ENCODE measurements at regions not wholly inside any gene's neighbourhood (a gene's known extent, or its start where the extent isn't known, plus 50 kb on each side); places are given as distances from the start of the nearest gene placed in this dataset.
"Not testable (repeated sequence)": the region's sequence is repeated elsewhere in the genome, so short reads cannot be mapped to it uniquely, and the experiment has no call there.

- no peaks in the 10 kb centered on the region for H3K36me3 Mint-ChIP-seq
- H3K9me3 Mint-ChIP-seq: peaks cover 13% of the 10 kb centered on the region
- no peaks in the 10 kb centered on the region for H3K27me3 Mint-ChIP-seq
- no peak overlapping the region for H3K27ac Mint-ChIP-seq
- no peak overlapping the region for H3K4me3 Mint-ChIP-seq
- H3K4me1 Mint-ChIP-seq: no peaks in the 10 kb centered on the region
Measured at GRCh38 chr4:127244515-127244914, 388.2 kb upstream of the INTU start.

DNA sequence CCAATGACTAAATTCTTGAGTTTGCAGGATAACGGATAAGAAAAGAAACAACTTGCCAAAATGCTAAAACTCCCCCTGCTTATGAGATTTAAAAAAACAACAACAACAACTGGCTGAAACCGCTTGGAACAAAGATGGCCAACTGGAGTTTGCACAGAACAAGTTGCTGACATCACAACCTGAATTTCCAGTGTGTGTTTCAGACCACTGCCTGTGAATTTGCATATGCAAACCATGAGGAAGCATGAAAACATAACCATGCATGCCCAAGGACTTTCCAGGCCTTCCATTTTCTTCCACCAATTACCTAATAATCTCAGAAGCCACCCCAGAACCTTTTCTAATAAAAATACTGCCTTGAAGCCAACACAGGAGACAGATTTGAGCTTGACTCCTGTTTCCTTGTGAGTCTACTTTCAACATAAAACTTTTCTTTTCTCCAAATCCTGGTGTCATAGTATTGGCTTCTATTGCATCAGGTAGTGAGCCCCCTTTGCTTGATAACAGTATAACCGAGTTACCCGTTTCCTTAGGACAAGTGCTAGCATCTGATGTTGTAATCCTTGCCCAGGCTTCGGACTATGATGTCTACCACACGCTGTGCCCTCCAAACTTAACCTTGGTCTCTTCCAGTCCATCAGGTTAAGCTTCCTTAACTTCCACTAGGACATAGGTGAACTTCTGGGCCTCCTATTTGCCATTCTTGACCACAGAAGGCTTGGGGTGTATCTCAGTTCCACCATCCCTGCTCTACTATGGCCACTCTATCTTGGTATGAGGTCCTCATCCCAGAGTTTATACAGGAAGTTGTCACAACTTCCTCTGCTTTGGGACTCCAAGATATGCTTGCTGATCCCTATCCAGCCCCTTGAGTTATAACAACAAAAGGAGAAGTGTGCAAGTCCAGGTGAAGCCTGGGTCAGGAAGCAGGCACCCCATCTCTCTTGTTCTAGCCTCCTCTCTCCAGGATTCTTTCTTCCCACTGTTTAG lies 385.5 kb upstream of the INTU start:
- Mint-ChIP-seq H3K4me1 (no peaks in the 10 kb centered on the region), H3K4me3 (no peak overlapping the region), H3K9me3 (peaks cover 13% of the 10 kb centered on the region), H3K27ac (no peak overlapping the region), H3K36me3 (no peaks in the 10 kb centered on the region), H3K27me3 (no peaks in the 10 kb centered on the region)

- H3K4me1 Mint-ChIP-seq: no peaks in the 10 kb centered on the region
- no peaks in the 10 kb centered on the region for H3K27me3 Mint-ChIP-seq
- H3K27ac Mint-ChIP-seq: no peak overlapping the region
- H3K36me3 Mint-ChIP-seq: no peaks in the 10 kb centered on the region
- H3K4me3 Mint-ChIP-seq: no peak overlapping the region
- peaks cover 13% of the 10 kb centered on the region for H3K9me3 Mint-ChIP-seq
Measured at GRCh38 chr4:127249066-127249766, 383.5 kb upstream of the INTU start.

GRCh38 chr4:127249767-127250108 lies 383.0 kb upstream of the INTU start:
- Mint-ChIP-seq H3K4me3 (no peak overlapping the region), H3K27me3 (no peaks in the 10 kb centered on the region), H3K4me1 (no peaks in the 10 kb centered on the region), H3K36me3 (no peaks in the 10 kb centered on the region), H3K27ac (no peak overlapping the region), H3K9me3 (peaks cover 13% of the 10 kb centered on the region)

- Mint-ChIP-seq H3K27me3 (no peaks in the 10 kb centered on the region), H3K36me3 (no peaks in the 10 kb centered on the region), H3K4me1 (no peaks in the 10 kb centered on the region), H3K4me3 (no peak overlapping the region), H3K27ac (no peak overlapping the region), H3K9me3 (peaks cover 13% of the 10 kb centered on the region)
Measured at GRCh38 chr4:127250577-127250976, 382.2 kb upstream of the INTU start.

- H3K4me3 Mint-ChIP-seq: no peak overlapping the region
- H3K9me3 Mint-ChIP-seq: peaks cover 9% of the 10 kb centered on the region
- no peaks in the 10 kb centered on the region for H3K4me1 Mint-ChIP-seq
- no peak overlapping the region for H3K27ac Mint-ChIP-seq
- H3K36me3 Mint-ChIP-seq: no peaks in the 10 kb centered on the region
- H3K27me3 Mint-ChIP-seq: no peaks in the 10 kb centered on the region
Measured at GRCh38 chr4:127251423-127251822, 381.3 kb upstream of the INTU start.

DNA sequence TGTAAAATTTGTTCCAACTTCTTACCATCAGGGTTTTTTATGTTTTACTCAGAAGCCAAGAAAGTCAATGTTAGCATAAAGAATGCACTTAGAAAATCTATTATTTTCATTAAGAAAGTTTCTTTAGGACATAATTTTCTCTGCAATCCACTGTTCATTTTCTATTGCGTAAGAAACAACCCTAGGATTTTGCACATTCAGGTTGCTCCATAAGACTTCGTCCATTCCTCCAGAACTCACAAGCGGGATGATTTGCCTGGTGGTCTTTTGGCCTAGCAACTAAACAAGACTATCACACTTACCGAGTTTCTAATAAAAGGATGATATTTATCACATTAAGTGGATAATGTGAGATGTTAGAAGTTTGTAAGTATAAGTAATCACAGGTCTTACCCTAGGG lies 376.3 kb upstream of the INTU start:
- peaks cover 10% of the 10 kb centered on the region for H3K9me3 Mint-ChIP-seq
- no peaks in the 10 kb centered on the region for H3K36me3 Mint-ChIP-seq
- no peak overlapping the region for H3K4me3 Mint-ChIP-seq
- H3K27me3 Mint-ChIP-seq: no peaks in the 10 kb centered on the region
- no peaks in the 10 kb centered on the region for H3K4me1 Mint-ChIP-seq
- H3K27ac Mint-ChIP-seq: no peak overlapping the region

GRCh38 chr4:127261476-127261875 lies 371.3 kb upstream of the INTU start:
- no peak overlapping the region for H3K4me3 Mint-ChIP-seq

GRCh38 chr4:127268367-127268766 lies 364.4 kb upstream of the INTU start:
- Mint-ChIP-seq H3K27me3 (no peaks in the 10 kb centered on the region), H3K4me1 (no peaks in the 10 kb centered on the region), H3K36me3 (no peaks in the 10 kb centered on the region), H3K27ac (no peak overlapping the region), H3K9me3 (peaks cover 13% of the 10 kb centered on the region), H3K4me3 (no peak overlapping the region)

More at GRCh38 chr4:127261476-127261875, 371.3 kb upstream of the INTU start:
- Mint-ChIP-seq H3K27me3 (no peaks in the 10 kb centered on the region), H3K36me3 (no peaks in the 10 kb centered on the region), H3K27ac (no peak overlapping the region), H3K4me1 (no peaks in the 10 kb centered on the region), H3K9me3 (peaks cover 15% of the 10 kb centered on the region)

- not testable (repeated sequence) for H3K9me3 Mint-ChIP-seq, H3K4me1 Mint-ChIP-seq, H3K27me3 Mint-ChIP-seq, H3K36me3 Mint-ChIP-seq, H3K27ac Mint-ChIP-seq, H3K4me3 Mint-ChIP-seq
Measured at GRCh38 chr4:127277023-127277422, 355.7 kb upstream of the INTU start.

DNA sequence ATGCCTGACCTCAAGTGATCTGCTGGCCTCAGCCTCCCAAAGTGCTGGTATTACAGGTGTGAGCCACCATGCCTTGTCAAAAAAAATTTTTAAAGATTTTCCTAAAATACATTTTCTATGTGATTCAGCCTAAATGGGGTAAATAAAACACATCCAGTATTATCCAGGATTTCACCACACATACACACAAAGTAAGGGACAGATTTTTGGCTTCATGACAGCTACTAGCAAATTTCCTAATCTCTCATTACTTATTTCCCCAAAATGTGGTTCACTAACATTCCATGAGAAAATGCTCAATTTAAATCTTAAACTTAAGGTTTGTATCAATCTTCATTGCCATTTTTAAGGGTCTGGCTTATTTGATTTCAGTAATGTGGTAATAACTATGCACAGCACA lies 348.5 kb upstream of the INTU start:
- Mint-ChIP-seq H3K4me1 (no peaks in the 10 kb centered on the region), H3K36me3 (no peaks in the 10 kb centered on the region), H3K27ac (no peak overlapping the region), H3K4me3 (no peak overlapping the region), H3K9me3 (peaks cover 14% of the 10 kb centered on the region), H3K27me3 (no peaks in the 10 kb centered on the region)

GRCh38 chr4:127291316-127291715 lies 341.4 kb upstream of the INTU start:
- Mint-ChIP-seq H3K36me3 (no peaks in the 10 kb centered on the region), H3K9me3 (peaks cover 13% of the 10 kb centered on the region), H3K27me3 (no peaks in the 10 kb centered on the region), H3K27ac (no peak overlapping the region), H3K4me1 (no peaks in the 10 kb centered on the region), H3K4me3 (no peak overlapping the region)

DNA sequence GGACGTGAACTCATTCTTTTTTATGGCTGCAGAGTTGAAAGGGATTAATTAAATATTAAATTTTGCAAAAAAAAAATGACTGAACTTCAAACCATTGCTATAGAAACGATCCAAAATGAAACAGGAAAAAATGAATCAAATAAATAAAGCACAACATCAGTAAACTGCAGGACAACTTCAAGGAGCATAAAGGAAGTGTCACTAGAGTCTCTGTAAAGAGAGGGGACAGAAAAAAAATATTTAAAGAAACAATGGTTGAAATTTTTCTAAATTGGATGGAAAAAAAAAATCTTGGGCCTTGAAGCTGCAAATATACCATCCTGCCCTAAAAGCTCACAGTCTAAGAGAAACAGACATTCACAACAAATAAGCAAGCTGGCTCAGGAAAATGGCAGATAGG lies 339.3 kb upstream of the INTU start:
- Mint-ChIP-seq H3K4me1 (no peaks in the 10 kb centered on the region), H3K36me3 (no peaks in the 10 kb centered on the region), H3K4me3 (no peak overlapping the region), H3K9me3 (peaks cover 21% of the 10 kb centered on the region), H3K27ac (no peak overlapping the region), H3K27me3 (no peaks in the 10 kb centered on the region)

GRCh38 chr4:127304356-127304755 lies 328.4 kb upstream of the INTU start:
- Mint-ChIP-seq H3K36me3 (no peaks in the 10 kb centered on the region), H3K27me3 (no peaks in the 10 kb centered on the region), H3K27ac (no peak overlapping the region), H3K4me3 (no peak overlapping the region), H3K4me1 (no peaks in the 10 kb centered on the region), H3K9me3 (peaks cover 20% of the 10 kb centered on the region)

DNA sequence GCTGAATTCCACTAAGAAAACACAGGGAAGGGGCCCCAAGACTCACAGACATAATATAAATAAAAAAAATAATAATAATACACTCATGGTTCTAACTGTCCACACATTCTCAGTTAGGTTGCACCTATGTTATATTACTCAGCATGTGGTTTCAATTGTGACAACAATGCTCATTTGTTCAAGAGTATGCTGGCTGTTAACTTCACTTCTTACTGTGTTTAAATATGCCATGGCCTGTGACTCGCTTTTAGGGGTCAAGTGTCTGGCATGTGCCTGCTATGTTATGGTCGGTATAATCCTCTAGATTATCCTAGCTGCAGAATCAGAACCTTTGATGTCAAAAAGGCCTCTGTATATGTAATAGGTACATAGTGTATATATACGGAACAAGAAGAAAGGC lies 324.8 kb upstream of the INTU start:
- no peaks in the 10 kb centered on the region for H3K4me1 Mint-ChIP-seq
- peaks cover 18% of the 10 kb centered on the region for H3K9me3 Mint-ChIP-seq
- no peaks in the 10 kb centered on the region for H3K27me3 Mint-ChIP-seq
- H3K27ac Mint-ChIP-seq: no peak overlapping the region
- no peaks in the 10 kb centered on the region for H3K36me3 Mint-ChIP-seq
- H3K4me3 Mint-ChIP-seq: no peak overlapping the region

DNA sequence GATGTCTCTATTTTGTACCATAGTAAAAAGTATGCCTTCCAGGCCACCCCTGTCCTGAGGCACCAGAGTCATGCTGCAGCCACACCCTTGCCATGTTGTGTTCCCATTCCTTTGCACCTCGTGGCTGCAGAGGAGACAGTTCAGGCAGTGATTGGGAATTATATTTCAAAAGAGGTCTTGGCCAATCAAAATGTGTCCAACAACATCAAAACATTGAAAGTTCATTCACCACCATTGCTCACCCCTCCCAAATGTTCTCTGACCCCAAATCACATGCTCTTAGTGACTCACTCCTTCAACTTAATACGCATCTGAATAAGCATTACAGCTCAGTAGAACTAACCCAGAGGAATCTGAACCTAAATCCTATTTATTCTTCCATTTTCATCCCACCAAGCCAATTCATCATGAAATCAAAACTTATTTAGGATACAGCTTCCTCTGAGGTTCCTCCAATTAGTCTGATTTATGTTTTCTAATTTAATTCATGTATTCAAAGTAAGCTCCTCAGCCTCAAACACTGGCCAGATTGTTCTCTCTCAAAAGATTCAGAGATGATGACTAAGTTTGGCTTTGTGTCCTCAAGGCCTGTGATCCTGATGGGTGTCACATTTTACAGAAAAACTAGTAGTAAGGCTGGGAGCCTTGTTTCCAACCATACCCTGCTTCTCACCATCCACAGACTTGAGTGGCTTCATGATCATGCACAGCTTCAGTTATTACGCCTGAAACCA lies 323.2 kb upstream of the INTU start:
- Mint-ChIP-seq H3K27me3 (no peaks in the 10 kb centered on the region), H3K27ac (no peak overlapping the region), H3K36me3 (no peaks in the 10 kb centered on the region), H3K4me3 (no peak overlapping the region), H3K4me1 (no peaks in the 10 kb centered on the region), H3K9me3 (peaks cover 34% of the 10 kb centered on the region)

All from activated naive CD4-positive, alpha-beta T cell treated with anti-CD3 and anti-CD28 coated beads, Interleukin-2, amount 50 U/mL, for 24 hours (primary cell).